ENCODE measurements at regions not wholly inside any gene's neighbourhood (a gene's known extent, or its start where the extent isn't known, plus 50 kb on each side); places are given as distances from the start of the nearest gene placed in this dataset.

GRCh38 chr9:90073186-90073945 lies 468.6 kb downstream of the GADD45G start:
- TF ChIP-seq EZH2 (IDR thresholded peaks at IDR 0.05; ENCODE audit: borderline replicate concordance, insufficient read depth, low read length, poor library complexity, severe bottlenecking) = no peak
- TF ChIP-seq CTCF (IDR thresholded peaks at IDR 0.05; ENCODE audit: poor library complexity, severe bottlenecking) = no peak
- TF ChIP-seq POLR2AphosphoS5 (IDR thresholded peaks at IDR 0.05) = no peak
